HK-2 (cell line): ENCODE measurements at regions not wholly inside any gene's neighbourhood (a gene's known extent, or its start where the extent isn't known, plus 50 kb on each side); places are given as distances from the start of the nearest gene placed in this dataset.

Experiments used
- DNase-seq: peaks from one replicate; pipeline ENCODE4 v3.0.0-alpha.2; 2018; ENCODE audit not compliant: unreplicated experiment

DNA sequence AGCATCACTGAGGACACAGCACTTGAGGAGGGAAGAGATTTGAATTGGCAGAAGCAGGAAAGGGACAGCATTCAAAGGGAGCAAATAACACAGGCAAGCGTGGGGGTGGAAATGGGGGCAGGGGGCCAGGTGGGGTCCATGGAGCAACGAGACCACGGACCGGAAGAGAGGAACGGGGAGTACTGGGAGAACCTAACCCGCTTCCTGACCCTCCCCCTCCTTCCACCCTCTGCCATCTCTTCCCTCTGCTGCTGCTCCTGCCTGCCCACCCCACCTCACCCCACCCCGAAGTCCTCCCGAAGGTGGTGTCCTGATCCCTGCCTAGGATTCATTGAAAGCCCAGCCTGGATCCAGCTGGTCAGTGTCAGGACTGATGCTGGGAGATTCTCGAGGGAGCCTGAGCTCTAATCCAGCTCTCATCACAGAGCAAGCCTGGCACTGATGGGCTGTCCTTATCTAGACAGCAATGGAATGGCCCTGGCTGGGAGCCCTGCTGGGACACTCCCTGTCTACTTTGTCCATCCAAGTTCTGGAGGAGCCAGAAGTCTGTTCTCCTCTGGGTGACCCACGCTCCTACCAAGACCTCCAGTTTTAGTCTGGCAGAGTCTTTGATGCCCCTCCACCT lies 105.0 kb downstream of the TRIM29 start:
- no peak for DNase-seq

GRCh38 chr11:120031612-120032600 lies 106.0 kb downstream of the TRIM29 start:
- no peak for DNase-seq

GRCh38 chr11:120031156-120031555 lies 106.8 kb downstream of the TRIM29 start:
- DNase-seq = no peak

- no peak for DNase-seq
Observed at GRCh38 chr11:120030411-120030810, 107.5 kb downstream of the TRIM29 start.

GRCh38 chr11:120029321-120029720 lies 108.6 kb downstream of the TRIM29 start:
- DNase-seq = no peak

DNA sequence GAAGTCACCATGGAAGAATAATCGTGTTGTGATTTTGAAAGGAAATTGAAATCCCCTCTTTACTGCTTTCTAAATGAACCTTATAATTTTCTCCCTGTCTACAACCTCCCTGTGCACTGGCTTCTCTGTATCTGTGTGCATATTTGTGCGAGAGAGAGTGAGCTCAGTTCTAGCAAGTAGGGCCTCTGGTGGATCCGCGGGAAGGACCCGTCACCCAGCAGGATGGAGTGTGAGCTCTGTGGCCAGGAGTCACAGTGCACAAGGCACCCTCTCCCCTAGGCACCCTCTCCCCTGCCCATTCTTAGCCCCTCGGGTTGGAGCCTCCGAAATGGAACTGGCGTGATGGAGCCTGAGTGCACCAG lies 109.0 kb downstream of the TRIM29 start:
- no peak for DNase-seq

DNA sequence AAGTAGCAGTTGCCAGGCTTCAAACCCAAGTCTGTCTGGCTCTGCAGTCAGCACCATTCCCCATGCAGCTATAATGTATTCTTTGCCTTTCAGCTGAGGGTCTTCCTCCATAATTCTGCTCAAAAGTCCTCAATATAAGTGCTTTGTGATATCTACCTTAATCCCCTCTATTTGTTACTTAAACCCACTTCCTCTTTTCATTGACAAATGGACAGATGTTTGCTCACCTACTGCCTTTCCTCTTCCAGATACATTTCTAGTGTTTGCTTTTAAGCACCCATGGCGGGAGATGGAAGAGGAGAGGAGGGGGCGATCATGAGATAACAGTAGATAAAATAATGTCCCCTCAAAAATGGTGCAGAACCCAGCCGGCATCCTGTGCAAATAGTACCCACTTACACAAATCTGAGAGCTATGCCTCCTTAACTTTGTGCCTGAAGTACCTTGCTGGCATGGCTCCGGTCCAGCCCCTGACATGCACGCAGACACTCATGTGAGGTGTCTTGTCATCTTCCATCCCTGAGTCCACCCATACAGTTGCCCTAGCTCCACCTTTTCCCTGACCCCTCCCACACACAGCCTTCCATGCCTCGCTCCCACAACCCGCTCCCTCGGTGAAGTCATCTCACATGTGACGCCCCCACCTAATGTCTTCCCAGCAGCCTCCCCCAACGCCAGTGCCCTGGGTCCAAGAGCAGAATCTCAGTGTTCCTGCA lies 109.6 kb downstream of the TRIM29 start:
- no peak for DNase-seq

- no peak for DNase-seq
Observed at GRCh38 chr11:120027546-120028180, 110.2 kb downstream of the TRIM29 start.

DNA sequence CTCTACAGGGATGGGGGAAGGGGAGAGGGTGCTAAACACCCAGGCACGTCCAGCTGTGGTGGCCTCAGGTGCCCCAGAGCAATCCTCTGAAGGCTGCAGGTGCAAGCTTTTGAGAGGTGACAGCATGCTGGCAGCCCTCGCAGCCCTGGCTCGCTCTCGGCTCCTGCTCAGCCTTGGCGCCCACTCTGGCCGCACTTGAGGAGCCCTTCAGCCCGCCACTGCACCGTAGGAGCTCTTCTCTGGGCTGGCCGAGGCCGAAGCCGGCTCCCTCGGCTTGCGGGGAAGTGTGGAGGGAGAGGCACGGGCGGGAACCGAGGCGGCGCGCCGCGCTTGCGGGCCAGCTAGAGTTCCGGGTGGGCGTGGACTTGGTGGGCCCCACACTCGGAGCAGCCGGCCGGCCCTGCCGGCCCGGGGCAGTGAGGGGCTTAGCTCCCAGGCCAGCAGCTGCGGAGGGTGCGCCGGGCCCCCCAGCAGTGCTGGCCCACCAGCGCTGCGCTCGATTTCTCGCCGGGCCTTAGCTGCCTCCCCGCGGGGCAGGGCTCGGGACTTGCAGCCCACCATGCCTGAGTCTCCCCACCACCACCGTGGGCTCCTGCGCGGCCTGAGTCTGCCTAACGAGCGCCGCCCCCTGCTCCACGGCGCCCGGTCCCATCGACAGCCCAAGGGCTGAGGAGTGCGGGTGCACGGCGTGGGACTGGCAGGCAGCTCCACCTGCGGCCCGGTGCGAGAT lies 112.1 kb downstream of the TRIM29 start:
- no peak for DNase-seq

GRCh38 chr11:120024586-120024985 lies 113.3 kb downstream of the TRIM29 start:
- DNase-seq = no peak

GRCh38 chr11:120024046-120024445 lies 113.9 kb downstream of the TRIM29 start:
- no peak for DNase-seq

DNA sequence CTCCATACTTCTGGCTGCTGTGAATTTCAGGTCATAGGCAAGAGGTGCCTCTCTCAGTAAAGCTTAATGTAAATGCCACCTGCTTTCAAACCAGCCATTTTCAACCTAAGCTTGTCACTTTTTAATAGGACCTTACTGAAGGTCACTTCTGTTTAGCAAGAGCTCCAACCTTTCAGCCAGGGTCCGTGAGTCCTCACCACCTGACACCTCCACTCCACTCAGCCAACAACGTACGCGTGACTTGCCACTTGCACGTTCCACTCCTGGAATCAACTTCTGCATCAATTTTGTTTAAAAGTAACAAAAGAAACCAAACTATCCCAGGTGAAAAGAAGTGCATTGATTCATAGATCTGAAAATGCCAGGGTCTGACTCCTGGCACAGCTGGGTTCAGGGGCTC lies 114.4 kb downstream of the TRIM29 start:
- DNase-seq = no peak

DNA sequence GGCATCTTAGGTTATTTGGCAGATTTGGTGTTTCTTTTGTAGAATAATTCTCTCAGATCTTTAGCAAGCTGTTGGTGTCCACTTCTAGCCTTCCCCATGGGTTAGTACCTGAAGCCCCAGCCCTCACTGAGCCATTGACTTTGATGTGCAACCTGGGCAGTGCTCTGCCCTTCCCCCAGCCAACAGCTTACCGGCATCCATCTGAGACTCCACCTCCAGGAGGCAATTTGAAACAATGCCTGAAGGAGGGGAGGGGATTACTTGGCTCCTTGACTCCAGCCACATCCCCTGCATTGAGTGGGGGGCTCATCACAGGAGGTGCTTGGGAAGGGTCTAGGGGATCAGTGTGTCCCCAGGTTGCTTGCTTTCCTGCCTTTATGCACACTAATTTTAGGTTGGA lies 114.8 kb downstream of the TRIM29 start:
- DNase-seq = no peak

DNA sequence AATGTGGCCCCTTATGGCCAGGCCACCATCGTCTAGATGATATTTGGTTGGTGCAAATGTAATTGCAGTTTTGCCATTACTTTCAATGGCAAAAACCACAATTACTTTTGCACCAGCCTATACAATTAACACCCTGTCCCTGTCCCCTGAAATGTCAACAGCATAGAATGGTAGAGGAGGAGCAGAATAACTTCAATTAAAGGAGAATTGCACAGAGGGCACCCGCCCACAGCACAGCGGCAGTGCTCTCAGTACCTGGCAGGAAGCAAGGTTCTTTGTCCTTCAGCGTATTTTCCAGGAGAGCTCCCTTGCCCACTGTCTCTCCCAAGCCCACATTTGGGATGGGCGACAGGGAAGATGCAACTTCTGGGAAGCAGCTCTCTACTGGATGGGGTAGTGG lies 115.3 kb downstream of the TRIM29 start:
- no peak for DNase-seq

DNA sequence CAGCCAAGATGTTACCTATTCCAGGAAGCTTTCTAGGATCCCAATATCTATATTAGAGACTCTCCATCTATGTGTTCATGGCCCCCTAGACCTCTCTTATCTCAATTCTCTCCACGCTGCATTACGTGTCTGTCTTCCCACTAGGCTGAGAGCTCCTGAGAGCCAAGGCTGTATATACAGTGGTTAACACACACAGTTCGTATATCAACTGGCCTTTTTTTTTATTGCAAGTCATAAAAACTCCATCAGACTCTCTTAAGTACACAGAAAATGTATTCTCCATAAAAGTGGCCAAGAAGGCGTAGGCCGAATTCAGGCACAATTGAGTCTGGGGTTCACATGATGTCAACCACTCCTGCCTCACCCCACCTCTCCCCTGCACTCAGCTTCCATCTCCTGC lies 115.9 kb downstream of the TRIM29 start:
- DNase-seq = no peak

DNA sequence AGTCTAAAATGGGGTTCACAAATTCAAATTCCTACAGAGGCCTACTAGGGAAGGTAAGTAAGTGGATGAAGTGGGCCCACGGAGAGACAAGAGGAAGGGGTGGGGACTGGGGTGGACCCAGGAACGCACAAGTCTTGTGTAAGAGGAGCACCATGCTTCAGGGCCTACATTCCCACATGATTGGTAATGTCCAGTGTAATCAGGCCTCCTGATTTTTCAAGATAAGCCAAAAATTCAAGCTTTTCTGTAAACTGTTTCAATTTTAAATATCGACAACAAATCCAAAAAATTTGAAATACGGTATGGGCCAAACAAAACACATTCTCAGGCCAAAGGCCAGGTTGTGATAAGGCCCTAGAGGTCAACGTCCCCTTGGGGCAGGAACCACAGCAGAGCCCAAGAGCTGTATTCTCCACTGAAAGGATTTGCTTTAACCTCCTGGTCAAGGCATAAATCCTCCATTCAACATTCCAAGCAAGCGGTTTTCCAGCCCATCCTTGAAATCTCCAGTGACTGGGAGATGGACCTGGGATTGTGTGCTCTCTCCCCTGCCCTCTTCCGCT lies 116.4 kb downstream of the TRIM29 start:
- no peak for DNase-seq

- no peak for DNase-seq
Observed at GRCh38 chr11:120020981-120021380, 116.9 kb downstream of the TRIM29 start.

GRCh38 chr11:120020486-120020885 lies 117.4 kb downstream of the TRIM29 start:
- DNase-seq = no peak

GRCh38 chr11:120019191-120019590 lies 118.7 kb downstream of the TRIM29 start:
- DNase-seq = no peak

- no peak for DNase-seq
Observed at GRCh38 chr11:120017582-120018150, 120.2 kb downstream of the TRIM29 start.
